HG03159 (cell line): ENCODE measurements at regions not wholly inside any gene's neighbourhood (a gene's known extent, or its start where the extent isn't known, plus 50 kb on each side); places are given as distances from the start of the nearest gene placed in this dataset.

Experiments used
- ATAC-seq: cut with Tn5 transposase; IDR thresholded peaks from one replicate; pipeline ENCODE4 v1.9.1; 2021; ENCODE audit warnings: mild to moderate bottlenecking, moderate library complexity; ENCODE audit not compliant: unreplicated experiment

DNA sequence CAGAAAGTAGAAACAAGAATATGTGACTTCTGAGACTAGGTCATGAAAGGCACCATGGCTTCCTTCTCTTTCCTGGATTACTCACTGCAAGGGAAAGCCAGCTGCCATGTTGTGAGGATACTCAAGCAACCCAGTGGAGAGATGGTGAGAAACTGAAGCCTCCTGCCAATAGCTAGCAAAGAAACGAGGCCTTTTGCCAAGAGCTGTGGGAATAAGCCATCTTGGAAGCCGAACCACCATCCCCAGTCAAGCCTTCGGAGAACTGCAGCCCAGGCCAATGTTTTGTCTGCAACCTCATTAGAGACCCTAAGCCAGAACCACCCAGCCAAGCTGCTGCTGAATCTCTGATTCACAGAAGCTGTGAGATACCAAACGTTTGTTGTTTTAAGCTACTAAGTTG lies 104.7 kb upstream of the CRHR1 start:
- ATAC-seq: no peak

DNA sequence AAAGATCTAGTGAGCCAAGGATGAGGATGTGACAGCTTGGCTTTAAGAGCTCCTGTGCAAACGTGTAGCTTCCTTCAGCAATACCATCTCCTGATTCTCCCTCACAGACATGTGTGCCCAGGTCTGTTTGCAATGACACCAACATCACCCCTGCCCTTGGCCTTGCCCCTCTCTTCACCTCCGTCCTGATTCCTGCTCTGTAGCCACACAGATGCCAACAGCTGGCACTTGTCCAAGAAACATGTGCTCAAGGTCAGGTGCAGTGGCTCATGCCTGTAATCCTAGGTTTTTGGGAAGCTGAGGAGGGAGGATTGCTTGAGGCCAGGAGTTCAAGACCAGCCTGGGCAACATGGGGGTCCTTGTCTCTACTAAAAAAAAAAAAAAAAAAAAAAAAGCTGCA lies 103.8 kb upstream of the CRHR1 start:
- no peak for ATAC-seq

DNA sequence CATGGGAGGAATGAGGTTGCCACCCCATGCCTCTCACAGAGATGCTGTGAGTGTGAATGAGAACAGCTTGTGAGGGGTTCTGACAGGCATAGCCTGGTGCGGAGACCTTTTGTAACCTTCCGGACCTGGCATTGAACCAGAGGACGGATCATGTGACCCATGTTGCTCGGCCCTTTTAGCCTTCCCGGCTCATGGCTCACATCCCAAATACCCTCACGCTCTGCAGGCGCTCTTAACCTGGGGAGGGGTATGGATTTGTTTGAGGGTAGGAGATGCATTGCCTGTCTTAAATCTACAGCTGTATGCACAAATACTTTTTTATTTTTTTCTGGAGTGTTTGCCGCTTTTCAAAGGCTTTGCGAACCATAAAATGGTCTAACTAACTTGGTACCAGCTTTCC lies 102.4 kb upstream of the CRHR1 start:
- ATAC-seq: no peak

DNA sequence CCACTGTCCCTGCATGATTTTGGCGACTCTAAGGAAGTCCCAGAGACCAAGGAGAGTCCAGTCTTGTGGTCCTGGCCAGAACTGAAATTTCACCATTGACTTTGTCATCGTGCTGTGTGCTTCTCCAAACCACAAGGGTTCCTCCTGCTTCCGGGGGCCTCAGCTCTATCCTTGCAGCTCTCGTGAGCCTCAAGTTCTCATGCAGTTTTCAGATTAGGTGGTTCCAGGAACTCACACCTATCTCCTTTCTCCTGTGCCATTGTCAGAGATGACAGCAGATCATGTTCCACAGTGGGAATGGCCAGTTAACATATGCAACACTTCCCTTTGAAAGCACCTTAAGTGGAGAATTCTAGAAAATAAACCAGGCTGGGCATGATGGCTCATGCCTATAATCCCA lies 97.9 kb upstream of the CRHR1 start:
- no peak for ATAC-seq

DNA sequence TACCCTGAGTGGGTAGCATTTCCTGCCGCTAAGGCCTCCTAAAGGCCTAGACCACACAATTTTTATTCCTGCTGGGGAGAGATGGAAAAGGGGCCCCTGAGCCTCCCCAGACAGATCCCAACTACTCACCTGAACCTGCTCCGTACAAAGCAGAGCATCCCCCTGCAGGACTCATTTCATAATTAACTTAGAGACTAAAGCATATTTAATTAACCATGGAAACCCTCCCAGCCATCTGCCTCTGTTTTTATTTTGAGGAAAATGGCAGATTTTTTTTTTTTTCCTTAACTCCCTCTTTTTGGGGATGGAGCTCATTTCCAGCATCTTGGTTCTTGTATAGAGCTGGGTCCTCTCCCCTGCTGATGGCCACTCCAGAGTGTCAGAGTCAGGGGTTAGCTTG lies 96.5 kb upstream of the CRHR1 start:
- ATAC-seq: no peak

DNA sequence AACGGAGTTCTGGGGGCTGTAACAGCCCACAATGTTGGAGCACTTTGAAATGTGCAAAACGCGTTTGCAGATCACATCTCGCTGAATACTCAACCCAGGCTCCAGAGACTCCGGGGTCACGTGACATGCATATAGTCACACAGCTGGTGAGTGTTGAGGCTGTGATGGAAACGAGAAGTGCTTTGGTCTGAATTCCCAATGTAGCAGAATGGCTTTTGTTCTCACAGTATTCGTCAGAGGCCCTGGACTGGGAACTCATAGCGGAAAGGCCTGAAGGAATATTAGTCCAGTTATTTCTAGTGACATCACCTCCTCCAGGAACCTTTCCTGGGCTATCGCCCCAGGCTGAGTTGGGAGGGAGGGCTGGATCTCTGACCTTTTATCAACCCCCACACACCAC lies 95.8 kb upstream of the CRHR1 start:
- ATAC-seq: no peak

DNA sequence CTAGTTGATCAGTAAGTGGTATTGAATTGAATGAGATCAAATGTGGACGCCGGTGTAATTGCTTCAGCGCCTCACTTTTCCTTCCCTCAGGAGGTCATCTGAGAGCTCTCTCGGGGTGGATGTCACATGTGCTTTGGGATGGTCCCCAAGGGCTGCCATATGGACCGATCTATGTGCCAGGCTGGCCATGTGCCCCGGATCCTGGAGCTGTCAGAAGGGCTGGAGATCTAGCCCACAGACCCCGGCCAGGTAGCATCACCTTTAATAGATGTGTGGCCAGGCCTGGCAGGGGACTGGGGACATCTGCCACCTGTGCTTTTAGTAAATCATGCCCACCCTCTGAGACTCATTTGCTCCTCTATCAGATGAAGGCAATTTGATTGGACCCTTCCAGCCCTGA lies 95.3 kb upstream of the CRHR1 start:
- no peak for ATAC-seq

DNA sequence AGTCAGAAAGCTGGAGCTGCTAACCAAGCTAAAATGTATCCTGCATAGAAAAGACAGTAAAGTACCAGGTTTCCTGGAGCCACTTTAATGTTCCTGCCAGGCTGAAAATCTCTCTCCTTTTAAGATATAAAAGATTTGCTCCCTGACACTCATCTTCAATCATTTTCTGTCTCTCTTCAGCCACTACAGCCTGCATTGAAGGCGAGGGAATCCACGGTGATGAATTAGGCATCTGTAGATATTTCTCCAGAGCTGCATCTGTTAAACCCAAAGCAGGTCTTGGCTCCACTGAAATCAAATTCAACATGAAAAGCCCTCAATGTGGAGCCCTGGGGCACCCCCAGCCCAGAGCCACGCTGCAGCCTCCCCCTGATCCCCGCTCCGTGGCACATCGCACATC lies 94.7 kb upstream of the CRHR1 start:
- no peak for ATAC-seq

DNA sequence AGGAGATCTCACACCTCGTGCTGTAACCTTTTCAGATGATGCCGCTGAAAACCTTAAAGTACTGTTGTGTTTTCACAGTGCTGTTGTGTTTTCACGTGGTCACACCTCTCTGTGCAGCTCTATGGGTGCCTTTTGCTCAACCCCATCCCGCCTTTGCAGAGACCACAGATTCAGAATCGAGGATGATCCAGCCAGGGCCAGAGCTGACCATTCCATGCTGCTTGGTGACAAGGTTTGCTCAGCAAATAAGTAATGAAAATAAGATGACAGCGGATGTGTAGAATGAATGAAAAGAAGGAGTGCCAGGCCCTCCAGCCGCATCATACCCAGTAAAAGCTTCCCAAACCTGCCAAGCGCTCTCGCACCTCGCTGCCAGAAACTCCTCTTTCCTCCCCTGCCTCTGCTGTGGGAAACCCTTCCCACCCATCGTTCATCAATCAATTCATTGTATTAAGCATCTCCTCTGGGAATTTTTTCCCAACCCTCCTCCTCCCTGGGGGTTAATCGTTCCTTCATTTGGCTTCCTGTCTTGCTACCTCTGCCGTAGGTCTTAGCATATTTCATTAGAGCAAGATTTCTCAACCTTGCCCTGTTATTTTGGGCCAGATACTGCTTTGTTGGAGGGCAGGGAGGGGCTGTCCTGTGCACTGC lies 93.4 kb upstream of the CRHR1 start:
- no peak for ATAC-seq

DNA sequence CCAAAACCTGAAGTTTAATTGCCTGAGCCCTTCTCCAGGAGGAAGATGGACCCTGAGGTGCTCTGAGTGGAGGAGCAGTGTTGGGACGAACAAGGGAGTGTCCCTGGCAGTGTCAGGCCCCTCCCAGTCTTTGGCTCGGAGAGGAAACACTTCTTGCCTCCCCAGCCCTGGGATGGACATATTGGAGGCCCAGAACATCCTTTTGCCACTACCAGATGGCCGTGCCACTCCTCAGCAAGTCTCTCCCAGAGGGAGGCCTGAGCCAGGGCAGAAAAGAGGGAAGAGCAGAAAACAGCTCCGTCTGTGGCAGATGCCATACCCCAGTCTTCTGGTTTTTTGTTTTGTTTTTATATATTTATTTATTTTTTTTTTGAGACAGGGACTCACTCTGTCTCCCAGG lies 91.5 kb upstream of the CRHR1 start:
- no peak for ATAC-seq

DNA sequence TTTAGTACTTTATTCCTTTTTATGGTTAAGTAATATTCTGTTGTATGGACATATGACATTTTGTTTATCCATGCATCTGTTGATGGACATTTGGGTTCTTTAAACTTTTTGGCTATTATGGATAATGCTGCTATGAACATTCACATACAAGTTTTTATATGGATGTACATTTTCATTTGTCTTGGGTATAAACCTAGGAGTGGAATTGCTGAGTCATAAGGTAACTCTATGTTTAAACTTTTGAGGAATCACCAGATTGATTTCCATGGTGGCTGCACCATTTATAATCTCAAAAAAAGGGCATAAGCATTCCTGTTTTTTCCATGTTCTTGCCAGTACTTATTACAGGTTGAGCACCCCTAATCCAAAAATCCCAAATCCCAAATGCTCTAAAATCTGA lies 90.3 kb upstream of the CRHR1 start:
- no peak for ATAC-seq

DNA sequence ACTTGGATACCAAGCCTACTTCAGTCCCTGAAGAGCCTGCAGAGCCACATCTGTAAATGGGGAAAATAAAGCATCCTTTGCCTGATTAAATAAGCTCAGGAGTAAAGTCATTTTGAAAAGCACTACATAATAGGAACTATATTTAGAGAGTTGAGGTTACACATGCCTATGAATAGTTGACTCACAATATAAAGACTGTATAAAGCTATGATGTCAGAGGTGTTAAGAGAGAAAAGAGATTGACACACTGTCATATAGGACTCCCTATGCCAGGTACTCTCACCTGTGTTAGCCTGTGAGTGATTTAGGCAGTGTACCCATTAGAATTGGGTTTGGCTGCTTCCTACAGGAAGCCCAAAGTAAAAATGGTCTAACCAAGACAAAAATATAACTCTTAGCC lies 87.7 kb upstream of the CRHR1 start:
- no peak for ATAC-seq

DNA sequence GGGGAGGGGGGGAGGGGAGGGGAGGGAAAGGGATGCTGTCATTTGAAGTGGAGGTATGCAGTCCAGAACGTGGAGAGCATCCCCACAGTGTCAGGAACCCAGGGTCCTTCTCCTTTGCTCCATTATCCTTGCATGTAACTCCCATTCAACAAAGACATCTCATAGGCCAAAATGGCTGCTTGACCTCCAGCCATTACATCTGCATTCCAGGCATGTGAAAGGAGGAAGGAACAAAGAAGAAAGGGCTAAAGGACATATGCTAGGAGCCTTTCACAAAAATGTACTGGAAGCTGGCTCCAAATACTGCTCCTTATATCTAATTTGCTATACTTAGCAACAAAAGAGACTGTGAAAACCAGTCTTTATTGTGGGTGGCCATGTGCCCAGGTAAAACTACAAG lies 87.0 kb upstream of the CRHR1 start:
- ATAC-seq: no peak

DNA sequence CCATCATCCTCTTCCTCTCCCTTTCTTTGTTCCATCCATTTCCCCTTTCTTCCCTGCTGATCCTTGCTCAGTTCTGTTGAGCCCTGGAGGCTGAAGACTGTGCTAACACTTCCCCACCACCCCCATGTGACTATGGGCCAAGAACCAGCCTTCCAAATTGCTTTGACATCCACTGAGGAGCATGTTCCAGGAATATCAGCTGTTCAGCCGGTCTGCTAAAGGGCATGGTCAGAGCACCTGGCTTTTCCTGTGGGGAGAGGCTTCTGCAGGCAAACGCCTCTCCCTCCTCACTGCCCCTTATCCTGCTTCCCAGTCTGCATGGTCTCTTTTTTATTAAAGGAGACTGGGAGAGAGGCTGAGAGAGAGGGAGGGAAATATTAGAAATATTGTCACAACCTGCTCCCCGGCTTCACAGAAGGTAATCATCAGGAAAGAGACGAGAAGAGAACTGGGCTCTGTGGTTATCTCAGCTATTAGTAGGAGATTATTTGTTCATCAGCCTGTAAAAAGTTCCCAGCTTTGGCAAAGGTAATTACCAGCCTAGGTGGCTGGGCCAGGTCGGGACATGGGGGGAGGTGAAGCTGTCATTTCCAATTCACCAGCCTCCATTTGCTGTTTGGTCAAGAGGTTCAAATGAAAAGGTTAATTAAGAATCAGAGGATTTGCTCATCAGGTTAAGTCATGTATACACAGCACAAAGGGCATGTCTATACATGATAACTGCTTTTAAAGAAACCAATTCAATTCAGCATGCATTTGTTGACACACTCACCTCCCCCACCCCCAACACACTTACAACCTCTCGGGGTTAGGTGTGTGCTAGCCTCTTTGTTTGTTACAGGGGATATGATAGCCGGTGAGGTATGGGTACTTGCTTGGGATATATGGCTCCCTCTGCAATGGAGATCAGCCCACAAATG lies 83.7 kb upstream of the CRHR1 start:
- no peak for ATAC-seq

DNA sequence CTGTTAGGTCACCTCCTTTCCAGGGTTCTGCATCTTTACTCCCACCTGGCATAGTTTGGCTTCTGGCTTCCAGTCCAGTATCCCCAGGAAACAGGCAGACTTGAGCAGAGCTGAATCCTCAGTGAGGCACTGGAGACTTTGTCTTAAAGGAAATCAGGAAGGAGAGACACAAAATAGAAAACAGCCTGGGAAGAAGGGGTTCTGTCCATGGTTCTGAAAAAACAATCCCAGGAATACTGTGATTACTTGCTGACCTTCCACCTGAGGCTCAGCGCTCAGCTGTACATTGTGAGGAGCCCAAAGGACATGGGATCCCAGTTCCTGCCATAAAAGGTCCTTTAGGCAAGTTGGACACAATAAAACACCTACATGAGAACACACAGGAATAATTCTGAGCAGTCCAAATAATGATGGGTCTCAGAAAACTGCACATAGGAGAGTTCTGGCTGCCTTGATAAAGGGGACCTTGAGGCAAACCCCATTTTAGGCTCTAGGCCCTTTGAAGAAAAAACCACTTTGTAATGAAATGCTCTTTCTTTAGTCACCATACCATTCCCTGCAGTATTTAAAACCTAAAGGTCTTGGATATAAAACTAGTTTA lies 81.4 kb upstream of the CRHR1 start:
- no peak for ATAC-seq

DNA sequence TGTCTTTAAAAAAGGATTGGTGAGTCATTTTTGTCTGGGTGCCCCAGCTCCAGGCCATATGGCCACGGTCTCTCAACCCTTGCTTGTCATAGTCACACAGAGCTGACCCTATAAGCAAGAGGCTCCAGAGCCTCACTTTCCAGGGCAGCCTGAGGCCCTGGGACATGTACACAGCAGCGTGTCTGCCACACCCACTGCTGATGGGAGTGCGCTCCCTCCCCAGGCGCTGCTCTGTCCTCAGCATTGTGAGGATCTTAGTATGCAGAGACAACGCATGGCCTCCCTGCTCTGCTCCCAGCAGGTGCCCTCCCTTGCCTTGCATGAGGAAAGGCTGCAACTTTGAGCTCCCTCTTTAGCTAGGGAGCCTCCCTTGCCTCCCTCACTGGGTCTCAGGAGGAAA lies 80.8 kb upstream of the CRHR1 start:
- ATAC-seq: no peak

DNA sequence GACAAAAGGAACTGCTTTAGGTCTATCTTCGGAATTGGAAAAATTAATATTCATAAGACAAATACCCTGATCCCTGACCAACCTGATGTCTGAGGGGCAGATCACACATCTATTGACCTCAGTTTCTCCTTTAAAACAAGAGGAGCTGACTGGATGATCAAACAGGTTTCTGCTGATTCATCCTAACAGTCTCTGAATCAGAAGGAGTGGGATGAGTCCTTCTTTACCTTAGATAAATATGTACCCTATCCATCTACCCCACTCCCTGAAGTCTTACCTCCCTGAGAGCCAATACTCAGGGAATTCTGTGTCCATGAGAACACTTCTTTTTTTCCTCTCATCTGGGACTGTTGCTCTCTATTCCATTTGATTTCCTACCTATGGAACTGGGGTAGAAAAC lies 80.3 kb upstream of the CRHR1 start:
- no peak for ATAC-seq

DNA sequence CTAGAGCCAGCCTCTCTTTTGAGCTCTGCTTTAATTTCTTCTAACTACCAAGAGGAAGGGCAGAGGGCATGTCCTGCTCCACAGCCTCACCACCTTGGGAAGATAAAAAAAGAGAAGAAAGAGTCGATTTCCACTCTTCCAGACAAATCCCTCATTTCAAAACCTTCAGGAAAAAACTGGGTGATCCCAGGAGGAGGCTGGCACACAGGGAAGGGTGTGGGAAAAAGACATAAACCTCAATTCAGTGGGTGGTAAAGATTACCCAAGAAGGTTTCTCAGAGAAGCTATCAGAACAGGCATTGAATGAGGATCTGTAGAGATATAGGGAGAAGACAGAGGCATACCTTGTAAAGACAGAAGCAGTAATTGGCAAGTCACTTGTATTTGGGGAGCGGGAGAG lies 79.9 kb upstream of the CRHR1 start:
- ATAC-seq: no peak

DNA sequence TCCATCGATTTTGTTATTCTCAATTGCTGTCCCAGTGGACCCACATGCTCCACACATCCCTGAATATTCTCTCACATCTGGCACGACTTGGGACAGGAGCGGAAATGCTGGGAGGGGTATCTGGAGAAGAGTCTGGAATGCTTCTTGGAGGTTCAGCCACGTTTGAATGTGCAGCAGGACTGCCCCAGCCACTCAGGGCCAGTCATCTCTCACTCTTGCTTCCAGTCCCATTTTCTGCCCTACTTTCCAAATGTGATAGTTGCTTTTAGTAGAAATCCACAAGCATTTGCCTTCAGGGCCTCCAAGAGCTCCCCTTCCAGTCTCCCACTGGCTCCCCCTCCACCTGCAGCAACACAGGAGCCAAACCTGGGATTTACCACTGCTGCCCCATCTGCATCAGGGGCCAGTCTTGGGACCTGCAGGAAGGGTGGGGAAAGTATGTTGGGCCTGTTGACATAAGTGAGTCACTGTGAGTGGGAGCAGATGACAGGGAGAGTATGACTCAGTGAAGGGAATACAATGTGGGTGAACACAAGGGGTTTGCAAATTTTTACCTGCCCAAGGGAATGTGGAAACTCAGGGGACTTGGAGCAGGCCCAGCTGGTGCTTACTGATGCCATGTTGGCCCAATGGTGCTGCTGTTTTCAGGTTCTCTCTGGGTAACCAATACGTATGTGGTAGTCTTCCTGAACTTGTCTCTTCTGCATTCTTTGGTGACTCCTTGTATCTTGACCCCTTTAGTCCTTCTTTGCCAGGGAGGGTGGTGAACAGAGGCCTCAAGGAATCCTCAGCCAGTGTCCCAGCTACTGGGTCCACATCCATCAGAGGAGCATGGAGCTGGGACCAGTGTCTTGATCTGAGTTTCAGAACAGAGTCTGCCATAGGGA lies 78.8 kb upstream of the CRHR1 start:
- no peak for ATAC-seq

DNA sequence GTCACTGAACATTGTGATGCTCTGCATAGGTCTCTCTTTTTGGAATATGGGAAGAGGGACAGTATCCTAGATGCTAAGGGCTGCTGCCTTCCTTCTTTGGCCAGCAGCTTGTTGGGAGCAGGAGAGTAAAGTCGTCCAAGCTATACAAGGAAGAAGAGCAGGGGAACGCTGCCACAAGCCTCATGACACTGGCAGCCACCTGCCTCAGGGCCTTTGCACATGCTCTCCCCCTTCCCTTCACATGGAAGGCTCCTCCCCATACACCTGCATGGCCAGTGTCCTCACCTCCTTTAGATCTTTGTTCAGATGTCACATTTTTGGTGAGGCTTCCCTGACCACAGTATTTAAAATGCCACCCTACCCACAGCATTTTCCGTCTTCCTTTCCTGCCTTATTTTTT lies 78.1 kb upstream of the CRHR1 start:
- ATAC-seq: no peak

DNA sequence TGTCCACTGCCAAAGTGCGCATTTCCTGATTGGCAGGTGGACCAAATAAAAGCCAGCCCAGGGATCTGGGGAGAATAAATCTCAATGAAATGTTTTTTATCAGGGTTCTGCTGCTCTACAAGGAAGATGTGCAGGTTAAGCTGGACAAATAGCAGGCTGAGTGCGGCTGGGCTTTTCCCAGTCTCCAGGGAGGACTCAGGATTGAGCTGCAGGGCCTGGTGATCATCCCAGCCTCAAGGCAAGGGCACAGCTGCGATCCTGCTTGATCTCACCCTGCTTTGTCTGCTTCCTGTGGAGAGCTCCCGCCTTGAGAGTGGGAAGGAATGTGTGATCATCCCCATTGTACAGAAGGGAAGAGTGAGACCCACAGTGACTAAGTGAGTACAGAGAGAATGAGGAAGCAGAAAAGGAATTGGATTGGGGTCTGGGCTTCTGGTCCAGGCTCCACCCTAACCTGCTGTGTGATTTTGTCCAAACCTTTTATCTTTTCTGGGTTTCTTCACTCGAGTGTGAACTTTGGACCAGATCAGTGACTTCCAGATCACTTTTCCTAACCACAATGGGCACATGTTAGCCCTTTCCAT lies 75.3 kb upstream of the CRHR1 start:
- no peak for ATAC-seq
